ENCODE measurements at regions not wholly inside any gene's neighbourhood (a gene's known extent, or its start where the extent isn't known, plus 50 kb on each side); places are given as distances from the start of the nearest gene placed in this dataset.

GRCh38 chr6:146903451-146903850 is 300.8 kb upstream of the STXBP5 start:
- 90% methylated on average over 7 of the region's 7 CpGs for WGBS
- H3K9ac ChIP-seq (ENCODE audit: low read depth in 1 of 2, low read length in 2 of 2) = no peak overlapping the region
- no peak overlapping the region for H3K27ac ChIP-seq (ENCODE audit: low read depth in 1 of 2, low read length in 2 of 2)
- no peaks in the 10 kb centered on the region for H3K4me1 ChIP-seq (ENCODE audit: control insufficient read depth in 4 of 4, insufficient read depth in 4 of 4, low read length in 3 of 4)
- DNase-seq (ENCODE audit: low spot score) = no peak
- no peaks in the 10 kb centered on the region for H3K36me3 ChIP-seq (ENCODE audit: control insufficient read depth in 4 of 4, insufficient read depth in 3 of 4, low read depth in 1 of 4, low read length in 3 of 4)
- no peaks in the 10 kb centered on the region for H3K27me3 ChIP-seq (ENCODE audit: control insufficient read depth in 4 of 4, insufficient read depth in 4 of 4, low read length in 3 of 4)
- no peak overlapping the region for H3K4me3 ChIP-seq (ENCODE audit: low read depth in 1 of 3, low read length in 3 of 3)
- H3K9me3 ChIP-seq (ENCODE audit: control insufficient read depth in 4 of 4, low read length in 3 of 4) = no peaks in the 10 kb centered on the region
- TF ChIP-seq FOXA2 (IDR thresholded peaks at IDR 0.05) (no peak), JUND (IDR thresholded peaks at IDR 0.05) (no peak), NR2F2 (IDR thresholded peaks at IDR 0.05) (no peak), RAD21 (IDR thresholded peaks at IDR 0.05) (no peak), HNF4G (IDR thresholded peaks at IDR 0.05) (no peak), FOXA1 (IDR thresholded peaks at IDR 0.05) (no peak)

GRCh38 chr6:146904596-146904995 is 299.6 kb upstream of the STXBP5 start:
- Histone ChIP-seq H3K27ac (ENCODE audit: low read depth in 1 of 2, low read length in 2 of 2) (no peak overlapping the region), H3K9ac (ENCODE audit: low read depth in 1 of 2, low read length in 2 of 2) (no peak overlapping the region), H3K4me3 (ENCODE audit: low read depth in 1 of 3, low read length in 3 of 3) (no peak overlapping the region), H3K27me3 (ENCODE audit: control insufficient read depth in 4 of 4, insufficient read depth in 4 of 4, low read length in 3 of 4) (no peaks in the 10 kb centered on the region), H3K4me1 (ENCODE audit: control insufficient read depth in 4 of 4, insufficient read depth in 4 of 4, low read length in 3 of 4) (no peaks in the 10 kb centered on the region), H3K36me3 (ENCODE audit: control insufficient read depth in 4 of 4, insufficient read depth in 3 of 4, low read depth in 1 of 4, low read length in 3 of 4) (no peaks in the 10 kb centered on the region), H3K9me3 (ENCODE audit: control insufficient read depth in 4 of 4, low read length in 3 of 4) (no peaks in the 10 kb centered on the region)
- DNase-seq (ENCODE audit: low spot score) = no peak
- TF ChIP-seq FOXA1 (IDR thresholded peaks at IDR 0.05) (no peak), CTCF (IDR thresholded peaks at IDR 0.05; ENCODE audit: low read depth, low read length, missing input control) (no peak), RAD21 (IDR thresholded peaks at IDR 0.05) (no peak), YY1 (IDR thresholded peaks at IDR 0.05) (no peak), ATF3 (IDR thresholded peaks at IDR 0.05) (no peak), SP1 (IDR thresholded peaks at IDR 0.05) (no peak), JUND (IDR thresholded peaks at IDR 0.05) (no peak), MAX (IDR thresholded peaks at IDR 0.05) (no peak), ZBTB33 (IDR thresholded peaks at IDR 0.05) (no peak), GABPA (IDR thresholded peaks at IDR 0.05 in 1 of 2, conservative IDR thresholded peaks at IDR 0.05 in 1 of 2) (no peak), RXRA (IDR thresholded peaks at IDR 0.05) (no peak), REST (IDR thresholded peaks at IDR 0.05) (no peak)
- 95% methylated on average over 6 of the region's 6 CpGs for WGBS
